ENCODE measurements at regions not wholly inside any gene's neighbourhood (a gene's known extent, or its start where the extent isn't known, plus 50 kb on each side); places are given as distances from the start of the nearest gene placed in this dataset.

DNA sequence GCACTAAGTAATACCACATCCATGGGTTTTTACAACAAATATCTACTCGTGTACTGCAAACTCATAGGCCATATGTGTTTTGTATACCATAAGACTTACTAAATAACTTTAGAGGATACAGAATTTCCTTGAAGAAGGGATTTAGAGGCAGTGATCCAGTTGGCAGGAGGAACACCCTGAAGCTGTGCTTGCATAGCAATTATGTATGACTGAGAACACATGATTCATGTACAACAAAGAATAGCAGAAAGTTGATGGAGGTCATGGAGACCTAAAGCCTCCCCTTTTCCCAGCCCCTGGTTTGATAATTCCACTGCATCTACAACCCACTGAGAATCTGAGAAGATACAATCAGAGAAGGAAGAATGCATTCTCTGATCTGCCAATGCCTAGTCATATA, 83.8 kb upstream of the PMFBP1 start:
- Histone ChIP-seq H3K9me3 (replicated peaks) (no peaks in the 10 kb centered on the region), H3K36me3 (no peaks in the 10 kb centered on the region), H3K27me3 (ENCODE audit: low read depth) (no peaks in the 10 kb centered on the region), H3K4me3 (no peak overlapping the region), H3K27ac (replicated peaks) (no peak overlapping the region), H3K4me1 (no peaks in the 10 kb centered on the region)
- TF ChIP-seq, protein P1, sequence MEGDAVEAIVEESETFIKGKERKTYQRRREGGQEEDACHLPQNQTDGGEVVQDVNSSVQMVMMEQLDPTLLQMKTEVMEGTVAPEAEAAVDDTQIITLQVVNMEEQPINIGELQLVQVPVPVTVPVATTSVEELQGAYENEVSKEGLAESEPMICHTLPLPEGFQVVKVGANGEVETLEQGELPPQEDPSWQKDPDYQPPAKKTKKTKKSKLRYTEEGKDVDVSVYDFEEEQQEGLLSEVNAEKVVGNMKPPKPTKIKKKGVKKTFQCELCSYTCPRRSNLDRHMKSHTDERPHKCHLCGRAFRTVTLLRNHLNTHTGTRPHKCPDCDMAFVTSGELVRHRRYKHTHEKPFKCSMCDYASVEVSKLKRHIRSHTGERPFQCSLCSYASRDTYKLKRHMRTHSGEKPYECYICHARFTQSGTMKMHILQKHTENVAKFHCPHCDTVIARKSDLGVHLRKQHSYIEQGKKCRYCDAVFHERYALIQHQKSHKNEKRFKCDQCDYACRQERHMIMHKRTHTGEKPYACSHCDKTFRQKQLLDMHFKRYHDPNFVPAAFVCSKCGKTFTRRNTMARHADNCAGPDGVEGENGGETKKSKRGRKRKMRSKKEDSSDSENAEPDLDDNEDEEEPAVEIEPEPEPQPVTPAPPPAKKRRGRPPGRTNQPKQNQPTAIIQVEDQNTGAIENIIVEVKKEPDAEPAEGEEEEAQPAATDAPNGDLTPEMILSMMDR (IDR thresholded peaks at IDR 0.05; ENCODE audit: borderline replicate concordance): no peak
- DNase-seq: no peak
- intact Hi-C loops (cut with micrococcal nuclease): no loop called here

DNA sequence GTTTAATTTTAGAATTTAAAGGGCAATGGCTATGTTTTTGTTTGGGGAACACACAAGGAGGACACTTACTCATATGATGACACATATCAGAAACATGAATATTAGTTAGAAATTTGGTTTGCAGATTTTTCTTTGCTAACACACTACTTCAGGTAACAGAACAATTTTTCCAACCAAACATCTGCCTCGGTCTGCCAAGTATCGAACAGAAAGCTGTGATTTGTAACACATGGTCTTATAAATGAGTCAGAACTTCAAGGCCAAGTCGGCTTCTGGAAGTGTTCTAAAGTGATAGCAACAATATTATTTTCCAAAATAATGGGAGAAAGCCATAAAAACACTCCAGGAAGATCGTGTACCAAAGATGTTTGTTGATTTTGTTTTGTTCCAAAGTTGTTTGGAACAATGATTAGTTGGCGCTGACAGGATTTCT, 75.9 kb upstream of the PMFBP1 start:
- Histone ChIP-seq H3K36me3 (no peaks in the 10 kb centered on the region), H3K9me3 (replicated peaks) (no peaks in the 10 kb centered on the region), H3K4me3 (no peak overlapping the region), H3K27me3 (ENCODE audit: low read depth) (peaks cover under 1% of the 10 kb centered on the region), H3K27ac (replicated peaks) (no peak overlapping the region), H3K4me1 (no peaks in the 10 kb centered on the region)
- no peak for DNase-seq
- intact Hi-C loops (cut with micrococcal nuclease): no loop called here
- TF ChIP-seq, protein P1 (IDR thresholded peaks at IDR 0.05; ENCODE audit: borderline replicate concordance): no peak

DNA sequence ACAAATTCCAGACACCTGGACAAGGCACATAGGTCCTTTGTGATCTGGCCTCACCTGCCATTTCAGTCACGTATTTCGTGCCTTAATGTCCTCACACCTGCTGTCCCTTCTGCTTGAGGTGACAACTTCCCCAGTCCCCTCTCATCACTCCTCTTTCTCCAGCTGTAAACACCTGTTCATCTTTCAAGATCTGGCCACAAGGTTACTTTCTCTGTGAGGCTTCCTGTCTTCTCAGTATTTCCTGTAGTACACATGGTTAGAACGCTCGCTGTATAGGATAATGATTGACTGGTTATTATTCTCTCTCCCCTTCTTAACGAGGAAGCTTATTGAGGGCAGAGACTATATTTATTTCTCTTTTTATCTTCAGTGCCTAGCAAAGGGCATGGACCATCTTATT, 74.5 kb upstream of the PMFBP1 start:
- Histone ChIP-seq H3K4me3 (no peak overlapping the region), H3K27me3 (ENCODE audit: low read depth) (peaks cover 10% of the 10 kb centered on the region), H3K36me3 (no peaks in the 10 kb centered on the region), H3K9me3 (replicated peaks) (no peaks in the 10 kb centered on the region), H3K4me1 (no peaks in the 10 kb centered on the region), H3K27ac (replicated peaks) (no peak overlapping the region)
- no peak for DNase-seq
- TF ChIP-seq, protein P1 (IDR thresholded peaks at IDR 0.05; ENCODE audit: borderline replicate concordance): no peak
- intact Hi-C loops (cut with micrococcal nuclease): no loop called here

DNA sequence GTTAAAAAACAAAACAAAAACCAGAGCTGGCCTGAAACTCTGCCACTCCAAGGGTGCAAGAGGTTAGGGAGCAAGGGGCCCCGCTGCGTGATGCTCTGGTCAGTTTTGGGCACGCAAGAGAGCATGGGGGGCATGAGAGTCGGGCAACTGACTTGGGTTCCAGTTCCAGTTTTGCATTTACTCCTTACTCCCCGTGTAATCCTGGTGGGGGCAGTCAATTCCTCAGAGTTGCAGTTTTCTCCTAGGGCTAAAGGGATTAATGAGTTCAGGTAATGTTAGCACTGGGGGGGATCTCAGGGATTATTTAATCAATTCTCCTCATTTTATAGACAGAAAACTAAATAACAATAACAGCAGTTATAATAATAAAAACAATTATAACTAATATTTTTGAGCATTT, 72.9 kb upstream of the PMFBP1 start:
- no peaks in the 10 kb centered on the region for H3K4me1 ChIP-seq
- no peak overlapping the region for H3K4me3 ChIP-seq
- no peak for DNase-seq
- no peaks in the 10 kb centered on the region for H3K9me3 ChIP-seq (replicated peaks)
- no peaks in the 10 kb centered on the region for H3K36me3 ChIP-seq
- intact Hi-C loops (cut with micrococcal nuclease): no loop called here
- H3K27me3 ChIP-seq (ENCODE audit: low read depth): peaks cover 17% of the 10 kb centered on the region
- TF ChIP-seq, protein P1 (IDR thresholded peaks at IDR 0.05; ENCODE audit: borderline replicate concordance): no peak
- no peak overlapping the region for H3K27ac ChIP-seq (replicated peaks)

DNA sequence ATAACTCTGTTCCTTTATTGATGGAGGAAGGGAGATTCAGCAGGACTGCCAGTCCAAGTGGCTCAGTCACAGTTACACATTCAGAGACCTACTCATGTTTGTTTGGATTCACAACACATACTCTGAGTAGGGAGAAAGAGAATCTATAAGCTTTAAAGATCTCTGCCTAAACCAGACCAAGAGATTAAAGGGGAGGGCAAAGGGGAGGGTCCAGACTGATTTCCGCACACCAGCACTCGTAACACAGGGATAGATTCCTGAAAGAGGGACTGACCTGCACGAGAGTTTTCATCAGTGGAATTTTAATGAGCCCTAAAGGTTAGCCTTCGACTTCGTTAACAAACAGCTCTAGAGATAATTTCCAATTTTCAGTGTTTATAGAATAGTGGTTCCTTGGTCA, 71.7 kb upstream of the PMFBP1 start:
- Histone ChIP-seq H3K4me1 (no peaks in the 10 kb centered on the region), H3K36me3 (no peaks in the 10 kb centered on the region), H3K9me3 (replicated peaks) (no peaks in the 10 kb centered on the region), H3K27ac (replicated peaks) (no peak overlapping the region), H3K27me3 (ENCODE audit: low read depth) (peaks cover 17% of the 10 kb centered on the region), H3K4me3 (no peak overlapping the region)
- TF ChIP-seq, protein P1 (IDR thresholded peaks at IDR 0.05; ENCODE audit: borderline replicate concordance): no peak
- no peak for DNase-seq
- intact Hi-C loops (cut with micrococcal nuclease): no loop called here

DNA sequence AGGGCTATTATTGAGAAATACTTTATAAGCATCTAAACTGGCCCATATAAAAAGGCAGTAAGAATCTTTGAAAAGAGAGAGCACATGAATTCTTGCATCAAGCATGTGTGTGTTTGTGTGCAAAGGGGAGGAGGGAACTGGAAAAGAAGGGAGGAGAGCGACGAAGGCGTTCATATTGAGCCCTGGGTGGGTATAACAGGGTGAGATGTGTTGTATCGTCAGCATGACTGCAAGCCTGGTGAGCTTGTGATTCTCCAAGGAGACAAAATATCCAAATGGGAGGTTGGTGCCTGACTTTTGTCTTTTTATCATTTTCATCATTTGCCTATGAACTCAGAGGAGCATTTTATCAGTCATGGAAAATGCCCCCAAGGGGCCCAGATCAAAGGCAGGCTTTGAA, 70.8 kb upstream of the PMFBP1 start:
- no peak overlapping the region for H3K27ac ChIP-seq (replicated peaks)
- intact Hi-C loops (cut with micrococcal nuclease): no loop called here

More for the DNA sequence above, 70.8 kb upstream of the PMFBP1 start:
- Histone ChIP-seq H3K4me3 (no peak overlapping the region), H3K9me3 (replicated peaks) (no peaks in the 10 kb centered on the region), H3K36me3 (no peaks in the 10 kb centered on the region), H3K27me3 (ENCODE audit: low read depth) (peaks cover 17% of the 10 kb centered on the region), H3K4me1 (no peaks in the 10 kb centered on the region)
- TF ChIP-seq, protein P1 (IDR thresholded peaks at IDR 0.05; ENCODE audit: borderline replicate concordance): no peak
- no peak for DNase-seq

Data from left ventricle myocardium inferior (tissue), 1 donor.